Middle frontal gyrus (tissue), 1 donor: ENCODE measurements at regions not wholly inside any gene's neighbourhood (a gene's known extent, or its start where the extent isn't known, plus 50 kb on each side); places are given as distances from the start of the nearest gene placed in this dataset.
"Not testable (repeated sequence)": the region's sequence is repeated elsewhere in the genome, so short reads cannot be mapped to it uniquely, and the experiment has no call there.

ENCODE experiments used
- DNase-seq: peaks from one replicate; pipeline ENCODE4 v3.0.0-alpha.2; 2015; ENCODE audit warnings: low spot score; ENCODE audit errors: extremely low spot score

GRCh38 chr2:207324001-207324400 is 158.3 kb upstream of the KLF7 start:
- DNase-seq = no peak

GRCh38 chr2:207327513-207327912 is 161.8 kb upstream of the KLF7 start:
- DNase-seq = no peak

- DNase-seq = no peak
These were observed 163.2 kb upstream of the KLF7 start for GRCh38 chr2:207328944-207329386.

- no peak for DNase-seq
These were observed 165.2 kb upstream of the KLF7 start for GRCh38 chr2:207330912-207331311.

GRCh38 chr2:207331674-207332073 is 165.9 kb upstream of the KLF7 start:
- DNase-seq = no peak

GRCh38 chr2:207332480-207333212 is 166.9 kb upstream of the KLF7 start:
- DNase-seq = no peak

GRCh38 chr2:207333599-207334300 is 168.0 kb upstream of the KLF7 start:
- no peak for DNase-seq

- DNase-seq = no peak
These were observed 168.5 kb upstream of the KLF7 start for GRCh38 chr2:207334301-207334623.

GRCh38 chr2:207334624-207335371 is 169.1 kb upstream of the KLF7 start:
- peak; percentile 14 for DNase-seq

GRCh38 chr2:207337234-207338219 is 171.8 kb upstream of the KLF7 start:
- no peak for DNase-seq

GRCh38 chr2:207338220-207338607 is 172.5 kb upstream of the KLF7 start:
- no peak for DNase-seq

GRCh38 chr2:207338610-207339009 is 172.9 kb upstream of the KLF7 start:
- no peak for DNase-seq

- DNase-seq = no peak
These were observed 175.5 kb upstream of the KLF7 start for GRCh38 chr2:207341112-207341750.

- DNase-seq = no peak
These were observed 176.1 kb upstream of the KLF7 start for GRCh38 chr2:207341804-207342203.

GRCh38 chr2:207344596-207345394 is 179.0 kb upstream of the KLF7 start:
- not testable (repeated sequence) for DNase-seq

- no peak for DNase-seq
These were observed 178.6 kb upstream of the CREB1 start for GRCh38 chr2:207351171-207351570.

GRCh38 chr2:207352978-207353671 is 176.6 kb upstream of the CREB1 start:
- peak; percentile 4 for DNase-seq

- no peak for DNase-seq
These were observed 175.9 kb upstream of the CREB1 start for GRCh38 chr2:207353836-207354235.

GRCh38 chr2:207354462-207354861 is 175.3 kb upstream of the CREB1 start:
- DNase-seq = no peak
